Karpas-422 (cell line): ENCODE measurements at regions not wholly inside any gene's neighbourhood (a gene's known extent, or its start where the extent isn't known, plus 50 kb on each side); places are given as distances from the start of the nearest gene placed in this dataset.
"Not testable (repeated sequence)": the region's sequence is repeated elsewhere in the genome, so short reads cannot be mapped to it uniquely, and the experiment has no call there.

Experiments
- DNase-seq: peaks from one replicate; pipeline ENCODE4 v3.0.0-alpha.2; 2015
- H2AFZ ChIP-seq: fragments of 200-600 bp; sonication (generic); 2 replicates; pipeline ENCODE4 v1.6.1; 2014; ENCODE audit warnings: antibody characterized with exemption, low read length, mixed read lengths
- H3K27ac ChIP-seq: fragments of 200-600 bp; sonication (generic); 2 replicates; pipeline ENCODE4 v1.5.1; 2014; ENCODE audit warnings: mild to moderate bottlenecking, low read length, moderate library complexity
- H3K27me3 ChIP-seq: fragments of 200-600 bp; sonication (generic); 2 replicates; pipeline ENCODE4 v1.6.1; 2014; ENCODE audit warnings: low read length, mixed read lengths
- H3K36me3 ChIP-seq: fragments of 200-600 bp; sonication (generic); 2 replicates; pipeline ENCODE4 v1.6.1; 2014; ENCODE audit warnings: low read length, mixed read lengths; ENCODE audit not compliant: insufficient read depth
- H3K4me1 ChIP-seq: fragments of 200-600 bp; sonication (generic); 2 replicates; pipeline ENCODE4 v1.6.1; 2014; ENCODE audit warnings: mild to moderate bottlenecking, low read length, mixed read lengths
- H3K4me2 ChIP-seq: fragments of 200-600 bp; sonication (generic); 2 replicates; pipeline ENCODE4 v1.6.1; 2014; ENCODE audit warnings: low read length, low read depth, mild to moderate bottlenecking; ENCODE audit not compliant: poor library complexity, severe bottlenecking
- H3K4me3 ChIP-seq: fragments of 200-600 bp; sonication (generic); 2 replicates; pipeline ENCODE4 v1.5.1; 2014; ENCODE audit warnings: mild to moderate bottlenecking, antibody characterized with exemption, low read length, mixed read lengths
- H3K79me2 ChIP-seq: fragments of 200-600 bp; sonication (generic); 2 replicates; pipeline ENCODE4 v1.6.1; 2014; ENCODE audit warnings: mild to moderate bottlenecking, low read length, mixed read lengths
- H3K9ac ChIP-seq: fragments of 200-600 bp; sonication (generic); 2 replicates; pipeline ENCODE4 v1.6.0; 2014; ENCODE audit warnings: low read length
- H3K9me2 ChIP-seq: fragments of 200-600 bp; sonication (generic), shearing (Covaris generic); replicated peaks from 2 replicates; pipeline ENCODE4 v1.6.0; 2014; ENCODE audit warnings: mild to moderate bottlenecking, low read length, moderate library complexity; ENCODE audit not compliant: insufficient read depth
- H3K9me3 ChIP-seq: fragments of 300-700, 200-600 bp; sonication (generic); 2 replicates; pipeline ENCODE4 v1.6.1; 2014; ENCODE audit warnings: low read length, mixed read lengths
- H4K20me1 ChIP-seq: fragments of 200-600 bp; sonication (generic); 2 replicates; pipeline ENCODE4 v1.6.1; 2014; ENCODE audit warnings: mild to moderate bottlenecking, antibody characterized with exemption, low read length, low read depth; ENCODE audit not compliant: insufficient read depth

DNA sequence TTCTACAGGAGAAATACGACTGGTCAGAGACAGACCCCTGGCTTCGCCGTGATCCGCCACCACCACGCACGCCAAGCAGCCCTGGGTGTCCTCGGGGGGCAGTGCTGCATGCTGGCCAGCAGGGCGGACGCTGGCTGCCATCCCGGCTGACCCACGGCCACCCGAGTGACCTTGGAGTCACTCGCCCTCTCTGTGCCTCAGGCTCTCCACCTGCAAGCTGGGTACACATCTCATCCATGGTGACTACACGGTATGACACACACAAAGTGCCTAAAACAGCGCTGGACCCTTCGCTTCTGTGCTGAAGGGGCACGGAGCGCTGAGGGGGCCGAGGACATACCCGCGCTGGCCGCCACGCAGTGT, 62.0 kb upstream of the RNF32 start:
- H3K4me2 ChIP-seq, result no peak overlapping the region
- no peak overlapping the region for H3K27ac ChIP-seq
- no peaks in the 10 kb centered on the region for H3K4me1 ChIP-seq
- no peak for DNase-seq
- no peak overlapping the region for H2AFZ ChIP-seq
- no peak overlapping the region for H3K9ac ChIP-seq
- H3K9me3 ChIP-seq, result no peaks in the 10 kb centered on the region
- no peaks in the 10 kb centered on the region for H3K79me2 ChIP-seq
- H3K4me3 ChIP-seq, result no peak overlapping the region
- H3K9me2 ChIP-seq, result no peaks in the 10 kb centered on the region
- no peaks in the 10 kb centered on the region for H4K20me1 ChIP-seq
- no peaks in the 10 kb centered on the region for H3K27me3 ChIP-seq
- no peaks in the 10 kb centered on the region for H3K36me3 ChIP-seq

DNA sequence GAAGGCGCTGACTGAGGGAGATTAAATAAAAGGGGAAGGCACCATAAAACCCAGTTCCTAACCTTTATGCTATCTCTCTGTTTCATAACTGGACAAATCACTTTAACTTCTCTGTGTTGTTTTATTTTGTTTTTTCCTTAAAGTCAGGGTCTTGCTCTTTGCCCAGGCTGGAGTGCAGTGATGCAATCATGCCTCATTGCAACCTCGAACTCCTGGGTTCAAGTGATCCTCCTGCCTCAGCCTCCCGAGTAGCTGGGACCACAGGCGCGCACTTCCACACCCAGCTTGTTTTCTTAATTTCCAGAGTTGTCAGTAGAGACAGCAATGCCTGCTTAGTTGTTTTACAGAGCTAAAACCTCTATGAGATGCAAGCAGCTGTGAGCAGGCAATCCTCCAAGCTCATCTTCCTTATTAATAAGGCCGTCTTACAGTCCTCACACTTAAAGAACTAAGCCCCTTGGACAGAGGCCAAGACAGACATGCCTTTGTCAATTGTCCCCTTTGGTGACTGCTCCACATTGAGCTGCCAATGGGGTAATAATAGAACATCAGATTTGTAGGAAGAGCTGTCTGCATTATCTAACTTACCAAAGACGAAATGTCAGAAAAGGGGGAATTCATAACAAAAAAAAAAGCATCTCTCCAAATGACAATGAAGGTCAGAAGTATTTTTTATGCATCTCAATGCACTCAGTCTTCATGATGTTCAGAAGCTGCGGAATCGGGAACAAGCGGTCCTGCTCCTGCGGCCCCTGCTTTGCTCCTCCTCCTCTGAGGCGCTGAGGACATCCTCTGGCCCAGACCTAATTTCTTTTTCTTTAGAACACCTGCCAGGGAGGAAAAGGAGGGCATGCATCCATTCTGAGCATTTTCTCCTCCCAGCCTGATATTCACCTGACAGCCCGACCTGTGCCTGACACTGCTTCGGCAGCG, 62.7 kb upstream of the RNF32 start:
- Histone ChIP-seq H3K4me2 (no peak overlapping the region), H3K27me3 (no peaks in the 10 kb centered on the region), H3K9me2 (no peaks in the 10 kb centered on the region), H2AFZ (no peak overlapping the region), H3K27ac (no peak overlapping the region), H3K9me3 (no peaks in the 10 kb centered on the region), H3K79me2 (no peaks in the 10 kb centered on the region), H3K9ac (no peak overlapping the region), H3K4me1 (no peaks in the 10 kb centered on the region), H4K20me1 (no peaks in the 10 kb centered on the region), H3K4me3 (no peak overlapping the region), H3K36me3 (no peaks in the 10 kb centered on the region)
- DNase-seq, result no peak

DNA sequence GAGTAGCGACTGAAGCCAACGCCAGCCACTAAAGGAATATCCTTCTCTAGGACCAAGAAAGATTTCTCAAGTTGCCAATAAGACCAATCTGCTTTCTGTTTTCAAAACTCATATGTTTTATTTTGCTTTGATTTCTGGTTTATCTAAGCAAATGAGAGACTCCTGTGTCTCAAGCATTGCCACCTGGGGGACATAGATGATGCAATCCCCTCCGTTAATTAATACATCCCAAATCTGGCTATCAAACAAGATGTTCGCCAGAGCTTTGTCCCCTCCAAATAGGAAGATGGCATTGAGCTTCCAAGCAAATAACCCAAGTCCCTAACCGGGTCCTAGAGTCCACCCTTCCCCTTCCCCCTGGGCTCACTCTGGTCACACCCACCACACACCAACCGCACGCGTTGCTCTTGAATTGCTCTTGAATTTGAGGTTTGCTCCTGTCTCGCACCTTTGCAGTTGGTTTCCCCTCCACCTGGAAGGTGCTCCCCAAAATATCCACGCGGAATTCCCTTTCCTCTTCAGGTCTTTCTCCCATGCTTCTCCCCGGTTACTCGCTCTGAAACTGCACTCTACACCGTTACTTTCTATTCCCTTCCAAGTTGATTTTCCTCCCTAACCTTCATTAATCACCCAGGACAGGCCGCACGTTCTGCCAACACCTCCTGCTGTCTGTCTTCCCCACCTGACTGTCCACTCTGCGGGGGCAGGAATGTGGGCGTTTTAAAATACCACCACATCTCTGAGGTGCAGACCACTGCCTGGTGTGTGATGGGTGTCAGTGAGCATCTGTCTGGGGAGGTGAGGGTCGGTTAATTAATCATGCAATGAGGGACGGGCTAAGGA, 64.1 kb upstream of the RNF32 start:
- Histone ChIP-seq H2AFZ (no peak overlapping the region), H3K4me3 (no peak overlapping the region), H3K79me2 (no peaks in the 10 kb centered on the region), H3K4me2 (no peak overlapping the region), H3K27me3 (no peaks in the 10 kb centered on the region), H3K9me2 (no peaks in the 10 kb centered on the region), H3K36me3 (no peaks in the 10 kb centered on the region), H4K20me1 (no peaks in the 10 kb centered on the region), H3K9me3 (no peaks in the 10 kb centered on the region), H3K4me1 (no peaks in the 10 kb centered on the region), H3K9ac (no peak overlapping the region), H3K27ac (no peak overlapping the region)
- no peak for DNase-seq

DNA sequence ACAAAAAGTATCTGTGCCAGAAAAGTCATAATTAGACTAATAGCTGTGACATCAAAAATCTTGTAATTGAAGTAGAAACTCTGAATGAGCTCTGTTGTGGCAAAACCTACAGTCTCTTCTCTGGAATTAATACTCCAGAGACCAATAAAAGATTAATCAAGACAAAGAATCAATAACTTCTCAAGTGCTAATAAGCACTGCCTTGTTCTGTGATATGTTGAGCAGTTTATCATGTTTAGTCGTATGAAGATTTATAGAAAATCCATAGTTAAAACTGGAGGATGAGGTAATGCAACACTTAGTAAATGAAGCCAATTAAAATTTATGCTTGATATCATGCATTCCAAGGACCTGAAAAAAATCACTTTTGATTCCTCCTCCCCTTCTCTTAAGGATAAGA, 72.3 kb upstream of the RNF32 start:
- no peak overlapping the region for H2AFZ ChIP-seq
- no peaks in the 10 kb centered on the region for H3K79me2 ChIP-seq
- no peak for DNase-seq
- no peaks in the 10 kb centered on the region for H4K20me1 ChIP-seq
- no peak overlapping the region for H3K4me2 ChIP-seq
- no peaks in the 10 kb centered on the region for H3K9me2 ChIP-seq
- H3K9ac ChIP-seq, result no peak overlapping the region
- no peaks in the 10 kb centered on the region for H3K4me1 ChIP-seq
- no peak overlapping the region for H3K27ac ChIP-seq
- H3K27me3 ChIP-seq, result no peaks in the 10 kb centered on the region
- no peak overlapping the region for H3K4me3 ChIP-seq
- no peaks in the 10 kb centered on the region for H3K9me3 ChIP-seq
- no peaks in the 10 kb centered on the region for H3K36me3 ChIP-seq

DNA sequence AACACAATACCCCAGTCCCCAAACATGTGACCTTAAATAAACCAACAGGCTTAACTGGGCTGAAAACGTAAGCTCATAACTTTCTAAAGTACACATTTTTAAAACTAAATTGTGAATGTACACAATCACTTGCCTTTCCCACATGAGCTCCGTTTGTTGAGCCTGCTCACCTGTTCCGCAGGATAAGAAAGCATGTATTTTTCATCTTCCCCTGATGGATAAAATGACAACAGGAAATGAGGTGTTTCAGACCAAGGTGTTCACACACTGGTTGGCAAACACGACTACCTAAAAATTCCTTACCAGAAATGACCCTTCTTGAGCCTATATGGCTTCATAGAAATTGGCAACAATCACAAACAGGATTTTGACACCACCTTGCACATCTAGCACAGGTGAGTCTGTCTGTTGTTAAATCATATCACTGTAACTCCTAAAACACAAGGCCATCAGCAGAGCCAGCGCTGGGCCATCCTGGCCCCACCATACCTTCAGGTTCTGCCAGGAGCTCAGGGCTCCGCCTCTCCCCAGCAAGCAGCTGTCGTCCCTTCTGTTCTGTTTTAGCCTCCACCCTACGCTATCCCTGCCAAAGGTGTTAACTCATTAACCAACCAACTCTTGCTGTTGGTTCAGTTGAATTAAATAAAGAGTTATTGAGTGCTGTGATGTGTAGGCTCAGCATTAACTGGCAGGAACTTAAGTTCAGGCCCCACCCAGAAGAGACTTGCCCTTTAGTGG, 73.6 kb upstream of the RNF32 start:
- Histone ChIP-seq H4K20me1 (no peaks in the 10 kb centered on the region), H3K27ac (no peak overlapping the region), H2AFZ (no peak overlapping the region), H3K9me2 (no peaks in the 10 kb centered on the region), H3K27me3 (no peaks in the 10 kb centered on the region), H3K4me3 (no peak overlapping the region), H3K9ac (no peak overlapping the region), H3K9me3 (no peaks in the 10 kb centered on the region), H3K4me2 (no peak overlapping the region), H3K36me3 (no peaks in the 10 kb centered on the region), H3K79me2 (no peaks in the 10 kb centered on the region), H3K4me1 (no peaks in the 10 kb centered on the region)
- DNase-seq, result no peak

DNA sequence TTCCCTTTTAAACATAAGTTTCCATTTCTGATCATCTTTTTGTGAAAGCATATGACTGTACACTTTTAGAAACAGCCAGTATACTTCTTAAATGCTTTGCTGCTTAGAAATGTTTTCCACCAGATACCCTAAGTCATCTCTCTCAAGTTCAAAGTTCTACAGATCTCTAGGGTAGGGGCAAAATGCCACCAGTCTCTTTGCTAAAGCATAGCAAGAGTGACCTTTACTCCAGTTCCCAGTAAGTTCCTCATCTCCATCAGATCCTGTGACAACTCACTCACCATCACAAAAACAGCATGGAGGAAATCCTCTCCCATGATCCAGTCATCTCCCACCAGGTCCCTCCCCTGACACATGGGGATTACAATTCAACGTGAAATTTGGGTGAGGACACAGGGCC, 75.6 kb upstream of the RNF32 start:
- not testable (repeated sequence) for H2AFZ ChIP-seq, H3K9ac ChIP-seq, H3K27me3 ChIP-seq, H3K4me3 ChIP-seq, H3K9me3 ChIP-seq, H3K4me1 ChIP-seq, H3K79me2 ChIP-seq, H3K9me2 ChIP-seq, H3K27ac ChIP-seq, H3K4me2 ChIP-seq, DNase-seq, H3K36me3 ChIP-seq, H4K20me1 ChIP-seq

DNA sequence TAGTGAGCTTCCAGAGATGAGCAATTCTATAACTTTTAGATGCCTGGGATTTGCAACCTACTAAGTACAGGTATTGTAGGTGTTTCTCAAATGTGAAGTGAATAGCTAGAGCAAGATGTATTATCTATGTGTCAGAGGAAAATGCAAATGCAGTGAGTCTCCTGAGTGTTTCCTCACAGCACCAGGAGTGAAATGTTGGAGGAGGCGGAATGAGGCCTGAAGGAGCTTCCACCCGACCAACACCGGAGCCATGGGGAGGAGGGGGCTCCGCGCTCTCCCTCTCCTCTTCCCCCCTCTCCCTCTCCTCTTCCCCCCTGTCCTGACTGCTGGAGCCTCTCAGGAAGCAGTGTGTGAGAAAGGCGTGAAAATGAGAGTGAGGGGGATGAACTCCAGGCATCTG, 79.9 kb upstream of the RNF32 start:
- Histone ChIP-seq H2AFZ (no peak overlapping the region), H4K20me1 (no peaks in the 10 kb centered on the region), H3K36me3 (no peaks in the 10 kb centered on the region), H3K27ac (no peak overlapping the region), H3K9me2 (no peaks in the 10 kb centered on the region), H3K4me1 (no peaks in the 10 kb centered on the region), H3K9me3 (no peaks in the 10 kb centered on the region), H3K9ac (no peak overlapping the region), H3K79me2 (no peaks in the 10 kb centered on the region), H3K27me3 (no peaks in the 10 kb centered on the region), H3K4me2 (no peak overlapping the region), H3K4me3 (no peak overlapping the region)
- DNase-seq, result no peak

DNA sequence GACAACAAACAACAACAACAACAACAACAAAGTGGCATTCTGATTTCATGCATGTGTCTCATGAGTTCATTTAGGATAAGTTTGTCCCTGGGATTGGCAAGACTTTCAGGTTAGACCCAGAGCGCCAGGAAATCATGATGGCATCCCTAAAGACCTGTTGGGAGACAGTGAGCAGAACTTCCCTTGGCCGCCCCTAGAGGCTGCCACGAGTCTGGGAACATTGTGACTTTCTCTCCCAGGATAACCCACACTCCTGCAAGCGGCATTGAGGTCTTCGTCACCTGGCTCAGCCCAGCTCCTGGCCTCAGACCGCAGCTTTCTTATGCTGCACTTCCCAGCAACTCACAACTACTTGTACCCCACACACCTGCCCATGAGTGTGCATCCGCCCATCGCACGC, 80.5 kb upstream of the RNF32 start:
- H3K79me2 ChIP-seq, result no peaks in the 10 kb centered on the region
- H3K9me3 ChIP-seq, result no peaks in the 10 kb centered on the region
- no peak for DNase-seq
- no peak overlapping the region for H3K4me2 ChIP-seq
- H3K9ac ChIP-seq, result no peak overlapping the region
- H3K4me1 ChIP-seq, result no peaks in the 10 kb centered on the region
- no peaks in the 10 kb centered on the region for H3K36me3 ChIP-seq
- no peaks in the 10 kb centered on the region for H3K27me3 ChIP-seq
- no peak overlapping the region for H2AFZ ChIP-seq
- no peaks in the 10 kb centered on the region for H4K20me1 ChIP-seq
- H3K9me2 ChIP-seq, result no peaks in the 10 kb centered on the region
- no peak overlapping the region for H3K4me3 ChIP-seq
- H3K27ac ChIP-seq, result no peak overlapping the region
